A549 (cell line): ENCODE measurements at regions not wholly inside any gene's neighbourhood (a gene's known extent, or its start where the extent isn't known, plus 50 kb on each side); places are given as distances from the start of the nearest gene placed in this dataset.

Experiments used
- ATAC-seq, 2 experiments: fragments of 200-7000 bp in 1 of 2; fragments of >200 bp in 1 of 2; cut with Nextera tagmentation in 1 of 2; cut with Tn5 transposase in 1 of 2; 3 replicates each; pipeline versions ENCODE4 v1.8.0 to v1.9.1; 2018 to 2020; ENCODE audit warnings: mild to moderate bottlenecking in 1 of 2, moderate library complexity in 1 of 2
- CTCF ChIA-PET: fragments of 300-600 bp; sonication (Branson Sonifier 250); formaldehyde crosslinking; extraction: SDS; loops from one replicate; lab custom pipeline; 2021; ENCODE audit warnings: antibody characterized with exemption, inconsistent platforms; lab: Yijun Ruan, JAX
- POLR2A ChIA-PET: fragments of 350-600 bp; formaldehyde crosslinking; extraction: SDS; loops from one replicate; lab custom pipeline; 2021; ENCODE audit warnings: antibody characterized with exemption, inconsistent platforms; lab: Yijun Ruan, JAX
- DNase-seq, 2 experiments: peaks; one replicate each; pipeline versions ENCODE4 v3.0.0 to v3.0.0-alpha.2; 2011 to 2016; ENCODE audit warnings: low read depth in 1 of 2, low spot score in 1 of 2
- FAIRE-seq: peaks from 2 replicates; lab custom pipeline; 2011; peaks lifted over from hg19 to GRCh38; lab: Jason Lieb, UNC
- H3K27ac ChIP-seq, 2 experiments: fragments of >200 bp; sonication (Bioruptor Twin); formaldehyde crosslinking; 3 replicates each; pipeline ENCODE4 v1.5.1; 2016 to 2017
- H3K4me1 ChIP-seq: fragments of >200 bp; sonication (Bioruptor Twin); formaldehyde crosslinking; 3 replicates; pipeline ENCODE4 v1.6.1; 2016
- H3K4me2 ChIP-seq: fragments of >200 bp; sonication (Bioruptor Twin); formaldehyde crosslinking; 3 replicates; pipeline ENCODE4 v1.6.1; 2016
- H3K4me3 ChIP-seq: fragments of >200 bp; sonication (Bioruptor Twin); formaldehyde crosslinking; 3 replicates; pipeline ENCODE4 v1.5.1; 2016
- H3K9me3 ChIP-seq: fragments of >200 bp; sonication (Bioruptor Twin); formaldehyde crosslinking; 3 replicates; pipeline ENCODE4 v1.6.1; 2016
- CBX8 ChIP-seq: fragments of 200-600 bp; sonication (generic); IDR thresholded peaks from 2 replicates; pipeline ENCODE4 v1.6.1; 2016
- CHD2 ChIP-seq: fragments of 150-350 bp; IDR thresholded peaks from 2 replicates; pipeline ENCODE4 v1.6.1; 2014; ENCODE audit warnings: low read length; ENCODE audit not compliant: partially characterized antibody
- CHD4 ChIP-seq: fragments of 200-600 bp; sonication (generic); IDR thresholded peaks from 2 replicates; pipeline ENCODE4 v1.6.1; 2016; ENCODE audit warnings: antibody characterized with exemption, mild to moderate bottlenecking, borderline replicate concordance
- E2F6 ChIP-seq: IDR thresholded peaks from 2 replicates; pipeline ENCODE4 v1.6.1; 2012; ENCODE audit warnings: low read depth, borderline replicate concordance
- EHF ChIP-seq: fragments of 250-450 bp; sonication (Bioruptor Pico); IDR thresholded peaks from 2 replicates; pipeline ENCODE4 v1.5.0; 2020; ENCODE audit warnings: mild to moderate bottlenecking
- EHMT2 ChIP-seq: fragments of 200-600 bp; sonication (generic); IDR thresholded peaks from 2 replicates; pipeline ENCODE4 v1.6.1; 2016; ENCODE audit warnings: antibody characterized with exemption, low read depth, mild to moderate bottlenecking, moderate library complexity
- EP300 ChIP-seq, 2 experiments: fragments of >200 bp; sonication (Bioruptor Twin); formaldehyde crosslinking; IDR thresholded peaks; 2 replicates in 1 of 2; 3 replicates in 1 of 2; pipeline ENCODE4 v1.6.1; 2016 to 2017
- FOSL2 ChIP-seq, 2 experiments: fragments of 450-650 bp in 1 of 2; fragments of >200 bp in 1 of 2; sonication (Bioruptor Twin) in 1 of 2; formaldehyde crosslinking; IDR thresholded peaks; 2 replicates each; pipeline versions ENCODE4 v1.5.0 to v1.6.1; 2016 to 2020; ENCODE audit warnings: mild to moderate bottlenecking in 1 of 2, moderate library complexity in 1 of 2
- FOXS1 ChIP-seq: fragments of 250-450 bp; sonication (Bioruptor Pico); IDR thresholded peaks from 2 replicates; pipeline ENCODE4 v1.5.0; 2020; ENCODE audit warnings: mild to moderate bottlenecking, moderate library complexity
- GATA3 ChIP-seq: IDR thresholded peaks from 2 replicates; pipeline ENCODE4 v1.6.1; 2012; ENCODE audit warnings: borderline replicate concordance
- HOXB13 ChIP-seq: fragments of 250-450 bp; sonication (Bioruptor Pico); IDR thresholded peaks from 2 replicates; pipeline ENCODE4 v1.5.0; 2020; ENCODE audit warnings: low read depth, mild to moderate bottlenecking, moderate library complexity
- KDM1A ChIP-seq: fragments of 200-600 bp; sonication (generic); IDR thresholded peaks from 2 replicates; pipeline ENCODE4 v1.6.1; 2016; ENCODE audit warnings: low read depth, mild to moderate bottlenecking
- KDM5A ChIP-seq: fragments of 200-600 bp; sonication (generic); IDR thresholded peaks from 2 replicates; pipeline ENCODE4 v1.6.1; 2016; ENCODE audit warnings: antibody characterized with exemption, mild to moderate bottlenecking
- NFE2L2 ChIP-seq: fragments of 150-350 bp; conservative IDR thresholded peaks from 2 replicates; pipeline ENCODE4 v1.6.1; 2014; ENCODE audit warnings: low read length
- PHF8 ChIP-seq: fragments of 200-600 bp; sonication (generic); IDR thresholded peaks from 2 replicates; pipeline ENCODE4 v1.6.1; 2016; ENCODE audit warnings: low read depth, mild to moderate bottlenecking, antibody characterized with exemption, moderate library complexity, borderline replicate concordance
- POLR2AphosphoS2 ChIP-seq: conservative IDR thresholded peaks from 2 replicates; pipeline ENCODE4 v1.6.1; 2012; ENCODE audit warnings: low read length, improper control_type of control experiment, inconsistent platforms
- ZSCAN20 ChIP-seq: fragments of 250-450 bp; sonication (Bioruptor Pico); IDR thresholded peaks from 2 replicates; pipeline ENCODE4 v1.8.0; 2022; ENCODE audit warnings: mild to moderate bottlenecking, moderate library complexity
- WGBS: methylation state at CpG from one replicate; pipeline ENCODE4 v1.1.6; 2017; ENCODE audit errors: missing lambda C conversion rate; 5-methylcytosine and 5-hydroxymethylcytosine counted together
- TF ChIP-seq, protein P1 (sequence below): fragments of 450-650 bp; IDR thresholded peaks from 2 replicates; pipeline ENCODE4 v1.6.1; 2014; ENCODE audit warnings: antibody characterized with exemption
- TF ChIP-seq, protein P2 (sequence below): fragments of 200-600 bp; sonication (generic); IDR thresholded peaks from 2 replicates; pipeline ENCODE4 v1.6.1; 2016; ENCODE audit warnings: antibody characterized with exemption, mild to moderate bottlenecking, moderate library complexity
- TF ChIP-seq, protein P3 (sequence below): IDR thresholded peaks from 2 replicates; pipeline ENCODE4 v1.6.1; 2012

DNA sequence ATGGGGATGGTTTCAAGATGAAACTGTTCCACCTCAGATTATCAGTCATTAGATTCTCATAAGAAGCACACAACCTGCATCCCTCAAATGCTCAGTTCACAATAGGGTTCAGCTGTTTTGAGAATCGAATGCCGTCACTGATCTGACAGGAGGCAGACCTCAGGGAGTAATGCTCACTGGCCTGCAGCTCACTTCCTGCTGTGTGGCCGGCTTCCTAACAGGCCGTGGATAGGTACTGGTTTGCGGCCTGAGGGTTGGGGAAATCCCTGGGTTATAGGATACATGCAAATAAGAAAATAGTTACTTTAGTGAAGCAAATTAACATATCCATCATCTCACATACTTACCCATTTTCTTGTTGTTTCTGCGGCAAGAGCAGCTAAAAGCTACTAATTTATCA lies 160.4 kb downstream of the MAD2L1 start (continued):
- TF ChIP-seq FOXS1 = no peak
- TF ChIP-seq KDM5A = no peak
- TF ChIP-seq, protein P1, sequence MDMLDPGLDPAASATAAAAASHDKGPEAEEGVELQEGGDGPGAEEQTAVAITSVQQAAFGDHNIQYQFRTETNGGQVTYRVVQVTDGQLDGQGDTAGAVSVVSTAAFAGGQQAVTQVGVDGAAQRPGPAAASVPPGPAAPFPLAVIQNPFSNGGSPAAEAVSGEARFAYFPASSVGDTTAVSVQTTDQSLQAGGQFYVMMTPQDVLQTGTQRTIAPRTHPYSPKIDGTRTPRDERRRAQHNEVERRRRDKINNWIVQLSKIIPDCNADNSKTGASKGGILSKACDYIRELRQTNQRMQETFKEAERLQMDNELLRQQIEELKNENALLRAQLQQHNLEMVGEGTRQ = no peak
- TF ChIP-seq CHD4 = no peak
- TF ChIP-seq, protein P2, sequence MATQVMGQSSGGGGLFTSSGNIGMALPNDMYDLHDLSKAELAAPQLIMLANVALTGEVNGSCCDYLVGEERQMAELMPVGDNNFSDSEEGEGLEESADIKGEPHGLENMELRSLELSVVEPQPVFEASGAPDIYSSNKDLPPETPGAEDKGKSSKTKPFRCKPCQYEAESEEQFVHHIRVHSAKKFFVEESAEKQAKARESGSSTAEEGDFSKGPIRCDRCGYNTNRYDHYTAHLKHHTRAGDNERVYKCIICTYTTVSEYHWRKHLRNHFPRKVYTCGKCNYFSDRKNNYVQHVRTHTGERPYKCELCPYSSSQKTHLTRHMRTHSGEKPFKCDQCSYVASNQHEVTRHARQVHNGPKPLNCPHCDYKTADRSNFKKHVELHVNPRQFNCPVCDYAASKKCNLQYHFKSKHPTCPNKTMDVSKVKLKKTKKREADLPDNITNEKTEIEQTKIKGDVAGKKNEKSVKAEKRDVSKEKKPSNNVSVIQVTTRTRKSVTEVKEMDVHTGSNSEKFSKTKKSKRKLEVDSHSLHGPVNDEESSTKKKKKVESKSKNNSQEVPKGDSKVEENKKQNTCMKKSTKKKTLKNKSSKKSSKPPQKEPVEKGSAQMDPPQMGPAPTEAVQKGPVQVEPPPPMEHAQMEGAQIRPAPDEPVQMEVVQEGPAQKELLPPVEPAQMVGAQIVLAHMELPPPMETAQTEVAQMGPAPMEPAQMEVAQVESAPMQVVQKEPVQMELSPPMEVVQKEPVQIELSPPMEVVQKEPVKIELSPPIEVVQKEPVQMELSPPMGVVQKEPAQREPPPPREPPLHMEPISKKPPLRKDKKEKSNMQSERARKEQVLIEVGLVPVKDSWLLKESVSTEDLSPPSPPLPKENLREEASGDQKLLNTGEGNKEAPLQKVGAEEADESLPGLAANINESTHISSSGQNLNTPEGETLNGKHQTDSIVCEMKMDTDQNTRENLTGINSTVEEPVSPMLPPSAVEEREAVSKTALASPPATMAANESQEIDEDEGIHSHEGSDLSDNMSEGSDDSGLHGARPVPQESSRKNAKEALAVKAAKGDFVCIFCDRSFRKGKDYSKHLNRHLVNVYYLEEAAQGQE = no peak
- TF ChIP-seq PHF8 = no peak
- TF ChIP-seq, protein P3, sequence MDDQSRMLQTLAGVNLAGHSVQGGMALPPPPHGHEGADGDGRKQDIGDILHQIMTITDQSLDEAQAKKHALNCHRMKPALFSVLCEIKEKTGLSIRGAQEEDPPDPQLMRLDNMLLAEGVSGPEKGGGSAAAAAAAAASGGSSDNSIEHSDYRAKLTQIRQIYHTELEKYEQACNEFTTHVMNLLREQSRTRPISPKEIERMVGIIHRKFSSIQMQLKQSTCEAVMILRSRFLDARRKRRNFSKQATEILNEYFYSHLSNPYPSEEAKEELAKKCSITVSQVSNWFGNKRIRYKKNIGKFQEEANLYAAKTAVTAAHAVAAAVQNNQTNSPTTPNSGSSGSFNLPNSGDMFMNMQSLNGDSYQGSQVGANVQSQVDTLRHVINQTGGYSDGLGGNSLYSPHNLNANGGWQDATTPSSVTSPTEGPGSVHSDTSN = no peak
- TF ChIP-seq, all 56 proteins: peak for 0

- POLR2A ChIA-PET = no interaction called here
- H3K4me3 ChIP-seq = no peak overlapping the region
- 15% methylated on average over 5 of the region's 5 CpGs for WGBS
- CTCF ChIA-PET = no interaction called here
- no peaks in the 10 kb centered on the region for H3K9me3 ChIP-seq
- DNase-seq (no peak), ATAC-seq (no peak), FAIRE-seq (no peak)
- TF ChIP-seq KDM1A (no peak), EP300 (IDR thresholded peaks at IDR 0.05) (no peak), CHD2 (no peak), POLR2AphosphoS2 (no peak), NFE2L2 (no peak)
- no peaks in the 10 kb centered on the region for H3K4me1 ChIP-seq
- no peak overlapping the region for H3K27ac ChIP-seq
- no peak overlapping the region for H3K4me2 ChIP-seq
Observed at GRCh38 chr4:119898211-119898610, 168.4 kb downstream of the MAD2L1 start.

DNA sequence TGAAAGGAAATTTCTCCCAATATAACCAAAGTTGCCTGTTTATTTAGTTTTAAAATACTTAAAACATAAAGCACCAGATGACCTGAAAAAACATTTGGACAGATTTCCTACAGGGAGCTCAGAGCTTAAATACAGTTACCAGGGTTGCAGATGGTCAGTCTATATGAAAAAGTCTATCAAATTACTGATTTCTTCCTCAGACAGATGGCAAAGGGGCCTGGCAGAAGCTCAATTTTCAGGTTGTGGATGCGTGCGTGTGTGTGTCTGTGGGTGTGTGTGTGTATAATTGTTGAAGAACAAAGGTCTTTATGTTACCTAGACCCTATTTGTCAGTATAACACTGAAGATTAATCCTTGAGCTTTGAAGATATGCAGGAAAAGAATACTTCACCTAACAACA lies 169.4 kb downstream of the MAD2L1 start:
- FAIRE-seq = no peak

More for the DNA sequence above, 169.4 kb downstream of the MAD2L1 start:
- ATAC-seq (no peak), DNase-seq (no peak)
- Histone ChIP-seq H3K4me1 (no peaks in the 10 kb centered on the region), H3K9me3 (no peaks in the 10 kb centered on the region), H3K4me3 (no peak overlapping the region), H3K4me2 (no peak overlapping the region), H3K27ac (no peak overlapping the region)
- POLR2A ChIA-PET = no interaction called here
- CTCF ChIA-PET = no interaction called here
- WGBS = 81% methylated on average over 2 of the region's 2 CpGs
- TF ChIP-seq ZSCAN20 (CRISPR knock-in tag) (no peak), CBX8 (no peak), FOSL2 (IDR thresholded peaks at IDR 0.05) (no peak), FOSL2 (CRISPR knock-in tag; IDR thresholded peaks at IDR 0.05) (no peak), E2F6 (no peak), EHMT2 (no peak), EHF (CRISPR knock-in tag) (no peak), GATA3 (no peak), HOXB13 (CRISPR knock-in tag) (no peak)
